Epithelial cell of prostate (primary cell): ENCODE measurements at regions not wholly inside any gene's neighbourhood (a gene's known extent, or its start where the extent isn't known, plus 50 kb on each side); places are given as distances from the start of the nearest gene placed in this dataset.

Experiments used
- DNase-seq: peaks from one replicate; pipeline ENCODE4 v3.0.0-alpha.2; 2011; ENCODE audit warnings: low read depth, low spot score
- H3K27ac ChIP-seq: fragments of 450-650 bp; 2 replicates; pipeline ENCODE4 v1.5.1; 2017; ENCODE audit warnings: mild to moderate bottlenecking

- no peak overlapping the region for H3K27ac ChIP-seq
- no peak for DNase-seq
Observed at GRCh38 chr16:61362585-61362984, 673.7 kb downstream of the CDH8 start.

GRCh38 chr16:61344791-61345190, 691.4 kb downstream of the CDH8 start:
- no peak for DNase-seq
- no peak overlapping the region for H3K27ac ChIP-seq

DNA sequence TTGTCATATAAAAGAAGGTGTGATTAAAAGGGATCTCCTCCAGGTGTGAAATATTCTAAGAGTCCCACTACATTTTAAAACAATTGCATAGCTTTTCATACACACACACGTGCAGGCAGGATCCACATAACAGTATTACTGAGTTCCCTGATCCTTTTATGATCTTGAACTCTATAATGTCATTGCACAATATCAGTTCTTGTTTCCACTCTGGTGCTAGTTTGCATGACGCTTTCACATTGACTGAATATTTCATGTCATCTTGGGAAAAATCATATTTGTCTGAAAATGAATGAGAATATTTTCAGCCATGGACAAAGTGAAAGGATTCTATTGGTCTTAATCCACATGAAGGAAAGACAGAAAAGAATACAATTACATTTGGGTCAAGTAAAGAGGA, 703.8 kb downstream of the CDH8 start:
- H3K27ac ChIP-seq, result no peak overlapping the region
- DNase-seq, result no peak

DNA sequence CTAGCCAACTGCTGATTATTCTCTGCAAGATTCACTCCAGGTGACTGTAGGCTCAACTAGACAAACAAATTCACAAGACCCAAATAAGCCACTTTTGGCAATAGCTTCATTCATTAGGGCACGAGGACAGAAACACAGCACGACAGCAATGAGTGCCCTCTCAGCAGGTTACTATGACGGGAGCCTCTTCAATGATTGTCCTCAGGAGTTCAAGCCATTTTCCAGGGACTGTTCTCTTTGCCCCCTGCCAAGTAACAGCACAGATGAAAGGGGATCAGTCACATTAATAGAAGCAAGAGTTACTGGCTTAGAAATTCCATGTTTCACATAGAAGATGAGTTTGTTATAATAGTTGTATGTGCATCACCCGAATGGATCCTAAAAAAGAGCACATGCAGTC, 712.2 kb downstream of the CDH8 start:
- no peak for DNase-seq
- H3K27ac ChIP-seq, result no peak overlapping the region

- peak; percentile 24 for DNase-seq
- H3K27ac ChIP-seq, result peak overlapping the region; percentile 9
Observed at GRCh38 chr16:61323456-61323855, 712.8 kb downstream of the CDH8 start.

GRCh38 chr16:61320791-61321190, 715.4 kb downstream of the CDH8 start:
- no peak overlapping the region for H3K27ac ChIP-seq
- no peak for DNase-seq

GRCh38 chr16:61313931-61314330, 722.3 kb downstream of the CDH8 start:
- DNase-seq, result peak; percentile 10
- no peak overlapping the region for H3K27ac ChIP-seq

- no peak overlapping the region for H3K27ac ChIP-seq
- DNase-seq, result no peak
Observed at GRCh38 chr16:61309386-61309785, 726.9 kb downstream of the CDH8 start.

- no peak for DNase-seq
- H3K27ac ChIP-seq, result no peak overlapping the region
Observed at GRCh38 chr16:61306204-61306603, 730.0 kb downstream of the CDH8 start.

GRCh38 chr16:61296814-61297213, 739.4 kb downstream of the CDH8 start:
- H3K27ac ChIP-seq, result no peak overlapping the region
- no peak for DNase-seq

DNA sequence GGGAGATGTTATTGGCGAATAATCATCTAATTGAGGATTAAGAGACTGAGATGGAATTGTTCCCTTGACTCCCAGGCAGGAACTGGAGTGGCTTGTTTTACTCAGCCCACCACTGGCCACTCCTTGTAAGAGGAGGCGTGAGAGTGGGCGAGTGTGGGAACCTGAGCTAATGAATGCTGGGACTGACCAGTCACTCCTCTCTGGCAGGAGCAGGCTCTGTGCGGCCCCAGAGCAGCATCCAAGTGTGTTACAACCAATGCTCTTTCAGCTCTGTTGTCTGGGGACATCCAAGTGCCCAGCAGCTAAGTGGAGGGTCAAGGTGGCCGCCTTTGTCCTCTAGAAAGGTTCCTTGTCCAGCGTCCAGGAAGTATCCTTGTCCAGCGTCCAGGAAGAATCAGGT, 739.9 kb downstream of the CDH8 start:
- H3K27ac ChIP-seq, result no peak overlapping the region
- DNase-seq, result no peak

GRCh38 chr16:61295311-61295710, 740.9 kb downstream of the CDH8 start:
- no peak overlapping the region for H3K27ac ChIP-seq
- no peak for DNase-seq

DNA sequence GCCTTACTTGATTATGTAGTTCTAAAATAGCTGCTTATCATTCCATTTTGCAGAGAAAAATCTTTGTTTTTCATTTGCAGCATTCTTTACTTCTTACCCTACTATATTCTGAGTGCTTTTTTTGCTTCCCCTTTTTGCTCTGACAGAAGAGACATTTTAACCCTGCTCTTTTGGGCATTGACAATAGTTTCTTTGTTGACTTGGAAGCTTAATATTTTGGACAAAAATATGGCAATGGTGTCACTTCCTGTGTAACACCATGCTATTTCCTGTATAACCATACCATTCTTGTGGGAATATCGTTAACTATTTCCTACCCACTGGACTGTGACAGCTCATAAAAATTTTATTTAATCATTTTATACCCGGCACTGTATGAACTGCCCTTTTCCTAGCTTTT, 747.1 kb downstream of the CDH8 start:
- no peak for DNase-seq

DNA sequence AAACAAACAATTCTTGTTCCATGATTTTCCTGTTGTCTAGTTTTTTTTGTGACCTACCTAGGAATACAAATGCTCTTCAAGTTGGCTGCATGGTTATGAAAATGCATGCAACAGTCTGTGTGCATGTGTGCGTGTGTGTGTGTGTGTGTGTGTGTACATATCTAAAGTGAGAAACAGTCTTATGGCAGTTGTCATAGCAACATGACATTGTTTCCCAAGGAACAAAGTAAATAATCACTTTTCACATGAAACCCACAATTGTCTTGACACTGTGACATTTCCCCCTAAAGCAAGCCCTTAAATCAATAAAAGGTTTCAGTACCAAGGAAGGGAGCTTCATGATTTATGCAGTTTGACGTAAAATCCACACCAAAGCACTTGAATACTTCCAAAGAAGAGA, 758.4 kb downstream of the CDH8 start:
- no peak overlapping the region for H3K27ac ChIP-seq
- no peak for DNase-seq

More for the DNA sequence above, 747.1 kb downstream of the CDH8 start:
- H3K27ac ChIP-seq, result no peak overlapping the region

DNA sequence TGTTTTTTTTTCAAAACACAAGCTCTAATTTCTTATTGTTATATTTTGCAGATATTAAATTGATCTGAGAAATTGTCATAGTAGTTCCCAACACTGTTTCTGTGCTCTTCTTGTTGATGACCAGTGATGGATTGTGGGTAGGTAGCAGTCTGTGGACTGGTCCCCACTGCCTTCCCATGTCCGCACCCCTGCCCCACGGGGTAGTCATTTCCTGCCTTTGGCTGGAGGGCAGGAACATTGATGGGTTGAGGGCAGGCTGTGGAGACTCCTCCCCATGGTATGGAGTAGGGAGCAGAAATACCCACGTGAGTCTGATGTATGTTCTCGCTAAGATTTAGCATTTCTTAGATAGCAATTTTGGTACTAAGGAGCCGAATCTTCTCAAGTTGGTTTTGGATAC, 762.0 kb downstream of the CDH8 start:
- no peak for DNase-seq
- H3K27ac ChIP-seq, result no peak overlapping the region

DNA sequence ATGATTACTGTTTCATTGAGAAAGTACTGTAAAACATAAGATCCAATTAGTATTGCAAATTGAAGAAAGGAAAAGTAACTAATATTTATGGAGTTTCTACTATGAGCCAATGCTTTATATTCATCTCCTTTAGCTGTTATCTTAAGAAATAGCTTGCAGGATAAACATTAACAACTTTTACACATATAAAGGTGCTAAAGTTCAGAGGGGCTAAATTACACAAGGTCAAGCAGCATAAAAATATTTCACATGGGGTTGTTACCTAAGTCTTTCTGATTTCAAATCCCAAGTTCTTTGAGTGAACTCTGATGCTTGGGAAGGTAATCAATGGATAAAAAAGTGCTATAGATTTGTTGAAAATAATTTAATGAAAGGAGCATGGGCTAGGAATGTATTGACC, 765.5 kb downstream of the CDH8 start:
- no peak overlapping the region for H3K27ac ChIP-seq
- no peak for DNase-seq

DNA sequence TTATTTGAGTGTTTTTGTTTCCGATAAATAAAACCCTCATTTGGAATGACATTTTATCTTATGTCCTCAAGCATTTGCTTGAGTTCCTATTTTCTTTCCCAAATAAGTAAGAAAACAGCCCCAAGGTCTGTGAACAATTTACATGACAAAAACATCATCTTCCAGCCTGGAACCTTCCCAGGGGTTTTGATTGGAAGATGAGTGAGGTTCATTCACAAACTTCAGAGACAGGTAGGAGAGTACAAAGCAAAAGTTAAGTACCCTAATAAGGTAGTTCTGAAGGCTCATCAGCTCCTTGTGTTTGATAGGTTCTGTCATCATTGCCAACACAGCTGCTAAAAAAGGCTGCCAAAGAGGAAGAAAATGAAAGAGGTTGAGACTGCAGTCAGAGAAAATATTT, 772.8 kb downstream of the CDH8 start:
- no peak overlapping the region for H3K27ac ChIP-seq
- no peak for DNase-seq

DNA sequence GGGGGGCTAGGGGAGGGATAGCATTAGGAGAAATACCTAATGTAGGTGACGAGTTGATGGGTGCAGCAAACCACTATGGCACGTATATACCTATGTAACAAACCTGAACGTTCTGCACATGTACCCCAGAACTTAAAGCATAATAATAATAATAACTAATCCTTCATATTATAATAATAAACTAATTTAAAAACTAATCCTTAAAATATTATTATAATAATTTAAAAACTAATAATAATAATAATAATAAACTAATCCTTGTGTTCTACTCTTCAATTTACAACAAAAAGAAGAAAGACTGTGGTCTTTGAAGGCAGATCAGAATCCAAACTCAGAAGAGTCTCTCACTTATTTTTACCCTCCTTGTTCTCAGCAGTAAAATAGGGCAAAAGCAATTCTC, 774.9 kb downstream of the CDH8 start:
- no peak for DNase-seq
- H3K27ac ChIP-seq, result no peak overlapping the region

- no peak overlapping the region for H3K27ac ChIP-seq
- DNase-seq, result no peak
Observed at GRCh38 chr16:61246592-61246991, 789.6 kb downstream of the CDH8 start.

- no peak for DNase-seq
Observed at GRCh38 chr16:61243954-61244353, 792.3 kb downstream of the CDH8 start.

DNA sequence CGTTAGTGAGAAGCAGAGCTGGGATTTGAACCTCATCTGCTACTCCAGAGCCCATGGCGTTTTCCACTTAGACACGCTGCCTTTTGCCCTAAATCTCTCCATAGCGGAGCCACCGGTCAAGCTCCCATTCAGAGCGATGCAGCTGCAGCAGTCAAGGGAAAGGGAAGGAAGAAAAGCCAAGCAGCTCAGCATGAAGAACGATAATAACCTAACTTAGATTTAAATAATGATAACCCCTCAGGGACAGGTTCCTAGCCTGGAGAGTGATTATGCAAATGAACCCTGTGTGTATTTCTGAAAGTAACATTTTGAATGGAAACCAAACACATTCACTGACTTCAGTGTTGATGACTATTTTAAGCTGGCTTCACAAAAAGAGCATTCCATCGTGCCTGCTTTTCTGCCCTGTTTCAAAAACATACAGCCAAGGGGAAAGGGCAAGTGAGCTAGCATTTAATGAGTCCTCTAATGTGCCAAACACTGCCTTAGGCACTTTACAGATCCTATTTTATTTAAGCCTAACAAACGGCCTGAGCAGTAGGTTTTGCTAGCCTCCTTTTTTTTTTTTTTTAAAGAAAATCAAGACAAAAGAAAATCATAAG, 798.3 kb downstream of the CDH8 start:
- H3K27ac ChIP-seq, result no peak overlapping the region
- DNase-seq, result no peak

More at GRCh38 chr16:61243954-61244353, 792.3 kb downstream of the CDH8 start:
- no peak overlapping the region for H3K27ac ChIP-seq

DNA sequence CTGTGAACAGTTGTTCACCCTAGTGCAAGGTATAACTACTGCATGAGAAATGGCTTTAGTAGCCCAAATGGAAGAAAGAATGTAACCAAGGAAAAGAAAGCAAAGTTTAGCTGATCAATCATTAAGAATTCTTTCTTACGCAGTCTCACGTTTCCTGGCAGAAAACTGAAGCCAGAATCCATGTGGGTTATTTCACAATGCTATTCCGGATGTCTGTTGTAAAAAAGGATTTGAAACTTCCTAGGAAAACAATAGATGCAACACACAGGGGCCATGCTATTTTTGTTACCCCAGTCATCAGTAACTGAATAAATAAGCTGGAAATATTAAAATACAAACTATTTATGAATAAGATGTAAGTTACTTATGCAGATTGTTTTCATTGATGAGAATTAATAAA, 802.5 kb downstream of the CDH8 start:
- H3K27ac ChIP-seq, result no peak overlapping the region
- DNase-seq, result no peak

- DNase-seq, result no peak
- H3K27ac ChIP-seq, result no peak overlapping the region
Observed at GRCh38 chr16:61228371-61228770, 807.9 kb downstream of the CDH8 start.
